HG02852 (cell line): ENCODE measurements at regions not wholly inside any gene's neighbourhood (a gene's known extent, or its start where the extent isn't known, plus 50 kb on each side); places are given as distances from the start of the nearest gene placed in this dataset.
"Not testable (repeated sequence)": the region's sequence is repeated elsewhere in the genome, so short reads cannot be mapped to it uniquely, and the experiment has no call there.

Source experiments
- ATAC-seq: cut with Tn5 transposase; IDR thresholded peaks from one replicate; pipeline ENCODE4 v1.9.1; 2021; ENCODE audit warnings: mild to moderate bottlenecking, moderate library complexity; ENCODE audit not compliant: unreplicated experiment

DNA sequence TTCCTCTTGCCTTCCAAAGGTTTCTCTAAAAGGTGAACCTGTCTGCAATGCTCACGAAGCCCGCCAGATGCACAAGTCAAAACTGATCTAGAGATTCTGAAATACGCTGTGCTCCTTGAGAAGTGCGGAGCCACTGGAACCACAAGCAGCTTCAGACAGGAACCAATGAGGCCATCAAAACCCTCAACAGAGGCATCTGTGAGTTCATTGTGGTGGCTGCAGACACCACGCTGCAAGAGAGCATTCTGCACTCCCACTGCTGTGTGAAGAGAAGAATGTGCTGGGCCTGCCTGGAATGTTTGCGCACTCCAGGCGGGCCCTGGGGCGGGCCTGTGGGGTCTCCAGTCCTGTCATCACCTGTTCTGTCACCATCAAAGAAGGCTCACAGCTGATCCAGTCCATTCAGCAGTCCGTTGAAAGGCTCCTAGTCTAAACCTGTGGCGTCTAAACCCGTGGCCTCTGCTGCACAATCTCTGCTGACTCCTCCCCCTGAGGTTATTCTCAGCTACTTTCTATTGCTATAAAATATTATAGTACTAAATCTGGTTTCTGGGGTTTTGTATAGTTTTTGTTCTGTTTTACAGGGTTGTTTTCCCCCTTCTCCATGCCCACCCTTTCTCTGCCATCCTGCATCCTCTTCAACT, 187.4 kb downstream of the FAM72C start:
- not testable (repeated sequence) for ATAC-seq

DNA sequence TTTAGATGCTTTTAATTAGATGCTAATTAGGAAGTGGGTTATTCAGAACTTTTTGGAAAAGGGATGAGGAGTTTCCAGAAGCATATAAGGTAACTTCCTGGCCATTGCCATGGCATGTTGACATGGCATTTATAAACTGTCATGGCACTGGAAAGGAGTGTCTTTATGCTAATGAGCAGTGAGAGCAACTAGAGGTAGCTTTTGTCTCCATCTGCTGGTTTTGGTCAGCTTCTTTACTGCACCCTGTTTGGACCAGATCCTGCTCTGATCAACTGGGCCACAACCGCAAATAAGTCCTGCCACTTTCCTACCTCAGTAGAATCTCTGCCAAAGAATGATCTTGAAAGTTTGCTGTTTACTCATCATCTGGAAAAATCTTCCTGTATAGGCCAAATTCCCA, 193.6 kb downstream of the FAM72C start:
- not testable (repeated sequence) for ATAC-seq

GRCh38 chr1:143764831-143765230, 207.0 kb downstream of the FAM72C start:
- not testable (repeated sequence) for ATAC-seq

DNA sequence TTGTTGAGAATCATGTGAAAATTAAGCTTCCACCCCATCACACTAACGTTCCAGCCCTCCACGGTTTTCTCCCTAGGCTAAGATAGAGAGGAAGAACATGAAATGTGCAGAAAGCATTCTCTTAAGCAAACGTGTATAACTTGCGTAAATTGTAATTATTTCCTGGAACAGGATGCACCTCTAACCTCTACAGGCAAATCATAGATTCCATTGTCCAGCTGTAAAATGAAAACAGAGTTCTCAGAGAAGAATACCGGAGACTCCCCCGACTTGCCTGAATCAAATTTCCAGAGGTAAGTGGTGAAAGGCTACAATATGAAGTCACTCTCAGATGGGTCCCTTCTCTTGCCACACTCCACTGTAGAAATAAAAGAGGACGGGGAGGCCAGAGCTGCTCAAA, 211.4 kb downstream of the FAM72C start:
- not testable (repeated sequence) for ATAC-seq

DNA sequence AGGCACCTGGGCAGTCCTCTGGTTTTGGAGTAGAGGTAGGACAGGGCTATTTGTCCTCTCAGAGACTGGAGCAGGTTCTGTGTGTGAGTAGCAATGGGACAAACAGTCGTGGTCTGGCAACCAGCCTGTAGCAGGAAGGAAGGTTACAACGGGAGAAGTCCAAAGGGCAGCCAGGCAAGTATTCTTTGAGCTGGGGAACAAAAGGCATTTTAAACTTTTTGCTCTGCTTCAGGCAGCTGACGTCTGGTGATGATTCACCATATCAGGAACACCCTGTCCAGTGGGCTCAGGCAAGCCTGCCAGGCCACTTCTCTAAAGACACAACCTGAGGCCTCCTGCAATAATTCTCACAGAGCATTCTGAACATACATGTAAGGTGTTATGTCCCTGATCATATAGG, 215.8 kb downstream of the FAM72C start:
- not testable (repeated sequence) for ATAC-seq

- no peak for ATAC-seq
Measured at GRCh38 chr1:143748906-143749305, 222.9 kb downstream of the FAM72C start.

DNA sequence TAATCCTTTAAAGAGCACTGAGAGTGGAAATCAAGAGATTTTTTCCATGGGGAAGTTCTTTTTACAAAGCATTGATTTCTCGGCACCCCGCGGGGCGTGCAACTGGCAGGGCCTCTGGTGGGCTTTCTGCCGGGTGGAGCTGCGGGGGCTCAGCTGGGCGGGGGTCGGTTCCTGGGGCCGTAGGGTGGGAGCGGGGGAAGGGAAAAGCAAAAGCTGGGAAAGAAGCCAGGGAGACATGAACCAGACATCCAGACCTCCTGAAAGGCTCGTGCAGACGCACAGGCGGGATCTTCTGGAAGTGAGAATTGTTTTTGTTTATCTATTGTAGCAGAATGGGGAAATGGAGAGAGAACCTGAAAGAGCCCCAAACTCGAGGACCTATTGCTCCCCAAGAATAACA, 235.2 kb downstream of the FAM72C start:
- no peak for ATAC-seq

DNA sequence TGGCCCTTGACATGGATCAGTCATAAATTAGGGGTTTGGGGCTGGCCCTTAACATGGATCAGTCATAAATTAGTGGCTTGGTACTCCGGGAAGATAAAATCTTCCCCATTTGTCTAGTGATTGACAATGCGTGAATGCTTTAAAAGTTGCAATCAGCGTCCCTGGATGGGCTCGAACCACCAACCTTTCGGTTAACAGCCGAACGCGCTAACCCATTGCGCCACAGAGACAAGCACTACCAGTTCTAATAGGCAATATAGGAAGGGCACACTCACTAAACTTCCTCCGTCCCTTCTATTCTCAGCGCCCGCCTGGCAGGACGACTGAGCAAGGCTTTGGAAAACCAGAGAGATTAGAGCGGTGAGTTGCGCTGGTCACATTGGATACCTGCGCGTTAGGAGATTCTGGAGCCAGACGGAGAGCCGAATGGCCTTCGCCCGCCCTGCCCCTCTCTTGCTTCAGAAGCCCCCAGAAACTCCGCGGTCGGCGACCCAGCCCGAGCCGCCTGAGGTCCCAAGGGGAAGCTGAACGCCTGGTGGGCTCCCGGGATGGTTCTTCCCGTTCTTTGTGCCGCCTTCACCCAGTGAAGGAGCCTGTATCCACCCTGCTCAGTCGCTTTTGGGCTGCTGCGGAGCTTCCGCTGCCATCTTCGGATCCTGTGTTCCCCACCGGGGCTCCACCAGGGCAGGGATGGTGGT, 235.9 kb downstream of the FAM72C start:
- ATAC-seq: no peak

GRCh38 chr1:143734261-143734660, 237.5 kb downstream of the FAM72C start:
- ATAC-seq: not testable (repeated sequence)

GRCh38 chr1:143730890-143731289, 240.9 kb downstream of the FAM72C start:
- not testable (repeated sequence) for ATAC-seq

GRCh38 chr1:143729449-143730111, 242.2 kb downstream of the FAM72C start:
- ATAC-seq: peak; percentile 59

DNA sequence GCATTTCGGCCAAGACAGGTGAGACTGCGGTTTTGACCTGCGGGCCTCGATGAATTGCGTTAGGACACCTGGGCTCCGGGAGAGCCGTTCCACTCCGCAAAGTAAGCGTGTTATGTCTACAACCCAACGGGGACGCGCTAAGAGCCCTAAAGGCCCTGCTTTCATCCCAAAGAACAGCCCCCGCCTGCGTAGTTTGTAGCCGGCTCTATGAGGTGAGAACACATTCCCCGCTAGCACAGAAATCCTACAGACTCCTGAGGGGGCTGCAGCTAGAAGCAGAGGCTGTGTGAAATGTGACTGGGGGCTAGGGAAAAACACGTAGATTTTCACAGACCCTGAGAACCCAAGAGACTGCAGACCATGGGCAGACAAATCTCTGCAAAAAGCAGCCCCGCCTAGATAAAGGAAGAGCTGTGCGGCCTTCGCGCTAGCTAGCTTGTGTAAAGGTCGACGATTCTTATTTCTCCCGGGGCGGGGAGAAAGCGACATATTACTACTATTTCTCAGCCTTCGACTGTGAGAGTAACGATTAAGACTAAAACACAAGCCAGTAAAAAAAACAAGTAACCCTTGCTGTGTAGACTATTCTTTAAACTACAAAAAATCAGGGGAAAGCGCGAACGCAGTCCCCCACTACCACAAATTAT, 242.9 kb downstream of the FAM72C start:
- peak; percentile 90 for ATAC-seq

- no peak for ATAC-seq
Measured at GRCh38 chr1:143727263-143727662, 244.5 kb downstream of the FAM72C start.

- ATAC-seq: no peak
Measured at GRCh38 chr1:143721024-143721373, 250.8 kb downstream of the FAM72C start.

- ATAC-seq: no peak
Measured at GRCh38 chr1:143720087-143721023, 251.4 kb downstream of the FAM72C start.

- ATAC-seq: no peak
Measured at GRCh38 chr1:143718524-143718923, 253.3 kb downstream of the FAM72C start.

- ATAC-seq: no peak
Measured at GRCh38 chr1:143718021-143718420, 253.8 kb downstream of the FAM72C start.

GRCh38 chr1:143717434-143717833, 254.4 kb downstream of the FAM72C start:
- no peak for ATAC-seq

- not testable (repeated sequence) for ATAC-seq
Measured at GRCh38 chr1:143714913-143715312, 256.9 kb downstream of the FAM72C start.

DNA sequence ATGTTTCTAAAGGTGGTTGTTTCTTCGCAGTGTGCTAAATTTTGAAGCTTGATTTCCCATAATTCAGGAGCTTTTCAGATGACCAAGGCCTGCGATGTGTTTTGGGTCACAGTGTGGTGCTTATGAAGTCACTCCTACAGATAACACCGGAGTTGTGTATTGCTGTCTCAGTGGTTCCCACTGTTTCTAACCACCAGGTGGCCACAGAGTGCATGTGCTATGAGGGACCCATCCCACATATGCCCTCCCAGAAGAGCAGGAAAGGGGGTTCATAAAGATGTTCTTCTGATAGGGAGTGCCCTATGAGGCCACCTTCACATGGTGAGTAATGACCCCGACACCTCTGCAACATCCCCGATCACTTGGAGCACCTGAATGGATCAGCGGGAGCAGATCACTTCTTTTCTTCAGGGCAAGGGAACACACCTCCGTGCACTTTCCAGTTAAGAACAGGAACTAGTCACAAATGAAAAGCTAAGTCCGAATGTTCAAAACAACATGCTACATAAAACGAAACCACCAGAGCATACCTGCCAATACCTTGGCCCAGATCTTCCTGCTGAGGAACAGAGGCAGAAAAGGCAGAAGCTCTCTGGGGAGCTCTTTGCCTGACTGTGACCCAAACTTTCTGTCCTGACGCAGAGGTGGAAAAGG, 262.1 kb downstream of the FAM72C start:
- not testable (repeated sequence) for ATAC-seq
